ENCODE measurements at regions not wholly inside any gene's neighbourhood (a gene's known extent, or its start where the extent isn't known, plus 50 kb on each side); places are given as distances from the start of the nearest gene placed in this dataset.

DNA sequence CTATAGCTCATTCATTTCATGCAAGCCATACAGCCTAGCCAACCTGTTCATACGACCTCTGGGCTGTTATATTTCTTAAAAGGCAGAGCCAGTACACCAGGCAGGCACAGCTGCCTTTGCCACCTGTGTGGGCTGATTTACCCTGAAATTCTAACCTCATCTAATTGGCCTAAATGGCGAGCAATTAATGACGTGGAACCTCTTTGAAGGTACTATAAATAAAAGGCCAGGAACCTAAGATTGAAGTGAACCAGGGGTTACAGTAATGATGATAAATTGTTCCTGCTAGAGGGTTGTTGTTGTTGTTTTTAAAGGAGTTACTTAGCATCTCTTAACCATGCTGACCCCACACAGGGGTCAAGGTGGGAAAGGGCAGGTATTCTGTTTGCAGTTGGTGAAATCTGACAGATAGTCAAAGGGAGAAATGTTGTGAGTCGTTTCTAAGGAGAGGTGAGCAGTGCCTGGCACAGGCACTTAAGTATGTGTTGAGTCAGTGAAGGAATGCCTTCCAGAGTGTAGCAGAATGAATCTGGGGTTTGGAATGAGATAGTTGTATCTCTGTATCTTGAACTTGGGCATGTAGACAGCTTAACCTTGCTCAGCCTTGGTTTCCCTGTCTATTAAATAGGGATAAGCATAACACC lies 213.5 kb upstream of the NAV2 start:
- DNase-seq, result no peak
- no peak overlapping the region for H3K27ac Mint-ChIP-seq
- Histone ChIP-seq H3K36me3 (ENCODE audit: insufficient read depth, low read length) (no peaks in the 10 kb centered on the region), H3K4me1 (ENCODE audit: insufficient read depth, low read length) (no peaks in the 10 kb centered on the region), H3K27ac (ENCODE audit: low read depth, low read length) (no peak overlapping the region), H3K4me3 (ENCODE audit: low read length in 2 of 2) (no peak overlapping the region), H3K27me3 (ENCODE audit: insufficient read depth, low read length) (no peaks in the 10 kb centered on the region), H3K9me3 (ENCODE audit: control insufficient read depth in 1 of 2, low read length in 2 of 2) (no peaks in the 10 kb centered on the region)
- no peak overlapping the region for H3K4me3 Mint-ChIP-seq
- no peaks in the 10 kb centered on the region for H3K4me1 Mint-ChIP-seq
- H3K27me3 Mint-ChIP-seq, result peaks cover 2 to 14% of the 10 kb centered on the region in 2 donors
- CTCF ChIA-PET (ENCODE audit: partially characterized antibody), result interaction anchor here (0.6 kb wide), 1 partner anchor 1498 kb away, joined by 3 read pairs; no protein-coding TSS in a partner anchor
- intact Hi-C loops (cut with micrococcal nuclease), result no loop called here
- H3K9me3 Mint-ChIP-seq, result peaks cover 0 to 6% (median 0%) of the 10 kb centered on the region in 8 donors
- H3K36me3 Mint-ChIP-seq, result no peaks in the 10 kb centered on the region
- POLR2A ChIA-PET (ENCODE audit: partially characterized antibody), result no interaction called here

DNA sequence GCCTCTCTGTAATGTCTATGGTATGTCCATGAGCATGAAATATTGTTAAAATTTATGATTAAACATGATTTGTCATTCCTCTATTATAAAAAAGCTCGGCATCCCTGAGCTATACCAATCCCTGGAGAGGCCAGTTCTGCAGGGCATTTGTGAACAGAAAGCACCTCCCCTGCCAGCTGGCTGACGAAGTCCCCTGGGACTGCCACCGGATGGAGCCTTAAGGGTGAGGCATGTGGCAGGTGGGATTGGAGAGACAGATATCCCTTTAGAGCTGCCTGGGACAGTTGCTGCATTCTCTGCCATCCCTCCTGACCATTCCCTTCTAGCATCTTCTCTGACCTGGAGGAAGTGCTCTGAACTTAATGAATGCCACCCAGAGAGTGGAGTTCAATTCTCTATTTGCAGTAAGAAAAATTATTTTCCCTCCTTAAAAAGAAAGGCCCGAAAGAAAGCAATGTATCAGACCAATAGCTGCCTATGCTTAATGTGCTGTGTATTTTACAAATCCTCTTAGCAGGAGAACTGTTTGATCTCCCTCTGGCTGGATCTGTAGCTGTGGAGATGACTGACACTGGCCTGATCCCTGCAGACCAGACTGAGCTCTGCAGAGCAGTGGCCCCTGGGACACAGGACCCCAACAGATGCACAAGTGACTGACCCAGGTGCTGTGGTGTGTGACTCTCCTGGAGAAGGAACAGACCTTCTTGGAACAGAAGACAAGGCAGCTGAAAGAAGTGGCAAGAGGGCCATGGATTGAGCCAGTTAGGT lies 219.0 kb upstream of the NAV2 start:
- DNase-seq, result no peak
- ChIA-PET POLR2A (ENCODE audit: partially characterized antibody) (no interaction called here), CTCF (ENCODE audit: partially characterized antibody) (no interaction called here)
- Histone ChIP-seq H3K36me3 (ENCODE audit: insufficient read depth, low read length) (no peaks in the 10 kb centered on the region), H3K4me1 (ENCODE audit: insufficient read depth, low read length) (no peaks in the 10 kb centered on the region), H3K27ac (ENCODE audit: low read depth, low read length) (no peak overlapping the region), H3K27me3 (ENCODE audit: insufficient read depth, low read length) (no peaks in the 10 kb centered on the region), H3K4me3 (ENCODE audit: low read length in 2 of 2) (no peak overlapping the region), H3K9me3 (ENCODE audit: control insufficient read depth in 1 of 2, low read length in 2 of 2) (no peaks in the 10 kb centered on the region)
- intact Hi-C loops (cut with micrococcal nuclease), result no loop called here
- Mint-ChIP-seq H3K9me3 (peaks cover 0 to 6% (median 0%) of the 10 kb centered on the region in 8 donors), H3K4me1 (no peaks in the 10 kb centered on the region), H3K27me3 (peaks cover 7 to 21% of the 10 kb centered on the region in 2 donors), H3K36me3 (no peaks in the 10 kb centered on the region), H3K4me3 (no peak overlapping the region), H3K27ac (no peak overlapping the region)

DNA sequence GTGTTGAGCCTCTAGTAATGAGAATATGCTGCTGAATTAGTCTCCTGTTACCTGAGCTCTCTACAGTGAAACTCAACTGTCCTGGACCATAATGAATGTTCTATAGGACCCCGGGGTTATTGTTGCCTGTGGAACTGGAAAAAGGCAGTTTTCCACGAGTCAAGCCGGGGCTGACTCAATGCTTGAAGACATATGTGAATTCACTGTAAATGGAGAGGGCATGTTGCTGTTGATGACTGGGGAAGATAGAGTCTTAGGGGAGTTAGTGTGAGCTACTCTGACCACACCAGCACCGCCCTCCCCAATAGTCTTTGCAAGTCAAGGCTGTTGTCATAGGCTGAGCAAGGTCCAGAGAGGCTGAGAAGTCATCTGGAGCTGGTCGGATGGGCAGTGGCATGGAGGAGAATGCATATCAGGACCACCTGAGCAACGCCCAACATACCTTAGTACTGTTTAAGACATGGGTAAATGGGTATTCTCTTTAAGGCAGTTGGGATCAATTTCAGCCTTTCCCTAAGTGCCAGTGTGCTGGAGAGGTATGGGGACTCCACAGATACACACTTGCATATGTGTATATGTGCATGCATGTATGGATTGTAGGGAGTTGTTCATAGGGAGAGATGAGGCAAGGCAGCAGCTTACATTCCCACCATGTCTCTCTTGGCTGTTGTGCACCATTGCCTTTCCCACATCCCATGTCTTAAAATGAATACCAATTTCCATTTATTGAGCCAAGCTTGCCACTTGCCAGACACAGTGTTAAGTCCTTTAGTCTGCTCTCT lies 230.1 kb upstream of the NAV2 start:
- Histone ChIP-seq H3K4me3 (ENCODE audit: low read length in 2 of 2) (no peak overlapping the region), H3K27ac (ENCODE audit: low read depth, low read length) (no peak overlapping the region), H3K9me3 (ENCODE audit: control insufficient read depth in 1 of 2, low read length in 2 of 2) (no peaks in the 10 kb centered on the region), H3K27me3 (ENCODE audit: insufficient read depth, low read length) (no peaks in the 10 kb centered on the region), H3K36me3 (ENCODE audit: insufficient read depth, low read length) (no peaks in the 10 kb centered on the region), H3K4me1 (ENCODE audit: insufficient read depth, low read length) (no peaks in the 10 kb centered on the region)
- peaks cover 12 to 16% of the 10 kb centered on the region in 2 donors for H3K27me3 Mint-ChIP-seq
- no peak for DNase-seq
- H3K36me3 Mint-ChIP-seq, result no peaks in the 10 kb centered on the region
- ChIA-PET CTCF (ENCODE audit: partially characterized antibody) (no interaction called here), POLR2A (ENCODE audit: partially characterized antibody) (no interaction called here)
- H3K4me1 Mint-ChIP-seq, result no peaks in the 10 kb centered on the region
- no peak overlapping the region for H3K4me3 Mint-ChIP-seq
- intact Hi-C loops (cut with micrococcal nuclease), result no loop called here
- H3K9me3 Mint-ChIP-seq, result peaks cover 0 to 4% (median 0%) of the 10 kb centered on the region in 8 donors
- H3K27ac Mint-ChIP-seq, result no peak overlapping the region

DNA sequence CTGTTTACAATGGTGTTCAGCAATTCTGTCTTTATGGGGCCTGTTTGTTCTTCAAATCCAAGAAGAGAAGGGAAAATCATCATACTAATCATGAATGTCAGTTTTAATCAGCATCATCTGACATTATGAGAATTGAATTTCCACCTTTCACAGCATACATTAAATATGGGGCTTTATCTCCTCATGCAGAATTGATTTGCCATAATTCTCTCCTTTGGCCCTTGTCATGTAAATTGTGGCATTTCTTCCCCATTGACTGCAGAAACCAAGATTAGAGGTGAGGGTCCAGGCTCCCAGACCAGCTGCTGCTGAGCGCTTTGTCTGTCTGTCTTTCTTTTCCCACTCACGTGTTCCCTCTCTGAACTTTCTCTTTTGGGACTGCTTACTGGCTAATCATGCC lies 232.1 kb upstream of the NAV2 start:
- CTCF ChIA-PET (ENCODE audit: partially characterized antibody), result no interaction called here
- POLR2A ChIA-PET (ENCODE audit: partially characterized antibody), result no interaction called here

DNA sequence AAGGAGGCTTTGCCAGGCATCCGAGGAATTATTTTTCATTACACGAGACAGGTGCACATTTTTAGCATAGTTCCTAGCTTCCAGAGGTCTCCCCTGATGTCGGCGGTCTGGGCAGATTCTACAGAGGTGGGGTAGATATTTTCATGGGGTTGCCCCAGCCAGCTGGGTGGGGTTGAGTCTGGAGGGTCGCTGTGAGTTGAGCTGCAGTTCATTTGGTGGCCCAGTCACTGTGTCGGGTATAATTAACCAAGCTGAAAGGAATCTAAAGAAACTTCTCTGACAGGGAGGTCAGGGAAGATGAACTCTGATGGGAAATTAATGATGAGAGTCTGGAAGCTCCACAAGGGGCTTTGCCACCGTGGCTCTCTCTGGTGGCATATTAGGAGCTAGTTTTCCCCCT lies 233.7 kb upstream of the NAV2 start:
- peaks cover 15 to 21% of the 10 kb centered on the region in 2 donors for H3K27me3 Mint-ChIP-seq
- no peak overlapping the region for H3K4me3 ChIP-seq (ENCODE audit: low read length in 2 of 2)
- CTCF ChIA-PET (ENCODE audit: partially characterized antibody), result no interaction called here
- H3K27me3 ChIP-seq (ENCODE audit: insufficient read depth, low read length), result no peaks in the 10 kb centered on the region
- H3K9me3 Mint-ChIP-seq, result peaks cover 0 to under 1% (median 0%) of the 10 kb centered on the region in 8 donors
- H3K36me3 Mint-ChIP-seq, result no peaks in the 10 kb centered on the region
- no peaks in the 10 kb centered on the region for H3K36me3 ChIP-seq (ENCODE audit: insufficient read depth, low read length)
- H3K27ac Mint-ChIP-seq, result no peak overlapping the region
- intact Hi-C loops (cut with micrococcal nuclease), result no loop called here
- no peaks in the 10 kb centered on the region for H3K4me1 ChIP-seq (ENCODE audit: insufficient read depth, low read length)
- no peak for DNase-seq
- no peaks in the 10 kb centered on the region for H3K4me1 Mint-ChIP-seq
- H3K9me3 ChIP-seq (ENCODE audit: control insufficient read depth in 1 of 2, low read length in 2 of 2), result no peaks in the 10 kb centered on the region
- no peak overlapping the region for H3K4me3 Mint-ChIP-seq
- POLR2A ChIA-PET (ENCODE audit: partially characterized antibody), result no interaction called here
- H3K27ac ChIP-seq (ENCODE audit: low read depth, low read length), result no peak overlapping the region

More for the DNA sequence above, 232.1 kb upstream of the NAV2 start:
- Mint-ChIP-seq H3K36me3 (no peaks in the 10 kb centered on the region), H3K4me1 (no peaks in the 10 kb centered on the region), H3K4me3 (no peak overlapping the region), H3K27me3 (peaks cover 14 to 21% of the 10 kb centered on the region in 2 donors), H3K27ac (no peak overlapping the region), H3K9me3 (peaks cover 0 to 4% (median 0%) of the 10 kb centered on the region in 8 donors)
- Histone ChIP-seq H3K36me3 (ENCODE audit: insufficient read depth, low read length) (no peaks in the 10 kb centered on the region), H3K27me3 (ENCODE audit: insufficient read depth, low read length) (no peaks in the 10 kb centered on the region), H3K4me3 (ENCODE audit: low read length in 2 of 2) (no peak overlapping the region), H3K27ac (ENCODE audit: low read depth, low read length) (no peak overlapping the region), H3K4me1 (ENCODE audit: insufficient read depth, low read length) (no peaks in the 10 kb centered on the region), H3K9me3 (ENCODE audit: control insufficient read depth in 1 of 2, low read length in 2 of 2) (no peaks in the 10 kb centered on the region)
- intact Hi-C loops (cut with micrococcal nuclease), result no loop called here
- DNase-seq, result no peak

DNA sequence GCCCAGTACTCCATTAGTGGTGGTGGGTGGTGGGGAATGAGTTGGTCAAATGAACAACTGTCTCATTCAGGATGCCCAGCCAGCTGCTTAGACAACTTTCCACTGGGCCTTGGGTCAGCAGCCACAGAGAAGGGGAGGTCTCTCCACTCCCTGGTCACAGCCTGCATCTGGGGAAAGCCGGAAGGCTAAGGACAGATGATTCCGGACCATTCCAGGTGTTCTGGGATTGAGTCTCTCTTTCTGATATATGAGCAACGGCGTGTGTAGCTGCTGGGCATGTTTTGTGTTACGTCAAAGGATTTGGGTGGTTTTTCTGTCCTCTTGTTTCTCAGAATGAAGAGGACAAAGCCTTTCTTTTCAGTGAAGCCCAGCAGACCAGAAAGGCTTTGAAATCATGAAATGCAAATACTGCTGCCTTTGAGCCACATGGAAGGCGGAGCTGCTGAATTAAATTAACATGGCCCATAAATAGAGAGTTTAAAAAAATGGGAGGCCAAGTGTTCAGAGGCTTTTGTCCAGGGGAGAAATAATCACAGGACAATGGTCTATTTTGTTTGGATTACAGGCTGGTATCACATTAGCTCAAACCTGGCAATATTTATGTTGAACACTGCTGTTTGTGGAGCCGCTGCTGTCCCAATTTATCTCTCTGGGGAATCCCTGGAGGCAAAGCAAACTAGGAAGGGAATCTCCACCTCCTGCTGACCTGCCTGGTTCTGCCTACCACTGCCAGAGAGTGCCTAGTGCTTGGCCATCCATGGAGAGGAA lies 234.4 kb upstream of the E2F8 start:
- Histone ChIP-seq H3K9me3 (ENCODE audit: control insufficient read depth in 1 of 2, low read length in 2 of 2) (no peaks in the 10 kb centered on the region), H3K27me3 (ENCODE audit: insufficient read depth, low read length) (no peaks in the 10 kb centered on the region), H3K36me3 (ENCODE audit: insufficient read depth, low read length) (no peaks in the 10 kb centered on the region), H3K4me3 (ENCODE audit: low read length in 2 of 2) (no peak overlapping the region), H3K4me1 (ENCODE audit: insufficient read depth, low read length) (no peaks in the 10 kb centered on the region), H3K27ac (ENCODE audit: low read depth, low read length) (no peak overlapping the region)
- no peaks in the 10 kb centered on the region for H3K9me3 Mint-ChIP-seq
- no peak overlapping the region for H3K4me3 Mint-ChIP-seq
- H3K4me1 Mint-ChIP-seq, result no peaks in the 10 kb centered on the region
- CTCF ChIA-PET (ENCODE audit: partially characterized antibody), result no interaction called here
- POLR2A ChIA-PET (ENCODE audit: partially characterized antibody), result no interaction called here
- peaks cover 10 to 12% of the 10 kb centered on the region in 2 donors for H3K27me3 Mint-ChIP-seq
- no peaks in the 10 kb centered on the region for H3K36me3 Mint-ChIP-seq
- DNase-seq, result no peak
- intact Hi-C loops (cut with micrococcal nuclease), result no loop called here
- no peak overlapping the region for H3K27ac Mint-ChIP-seq

DNA sequence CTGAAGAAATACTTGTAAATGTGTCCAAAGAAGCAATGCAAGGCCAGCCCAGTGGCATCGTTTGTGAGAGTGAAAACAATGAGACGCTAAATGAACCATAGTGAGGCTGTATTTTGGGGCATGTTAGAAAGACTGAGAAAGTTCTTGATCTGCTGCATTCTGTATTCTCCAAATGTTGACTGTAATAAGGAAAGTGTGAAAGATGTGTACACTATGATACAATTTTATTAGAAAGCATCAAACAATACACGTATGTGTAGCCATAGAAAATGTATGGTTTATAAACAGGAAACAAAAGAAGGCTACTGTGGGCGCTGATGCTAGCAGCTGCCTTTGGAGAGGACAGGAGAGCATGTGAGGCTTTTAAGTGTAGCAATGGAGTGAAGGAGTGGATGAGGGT lies 233.5 kb upstream of the E2F8 start:
- Mint-ChIP-seq H3K36me3 (no peaks in the 10 kb centered on the region), H3K27me3 (peaks cover 10 to 14% of the 10 kb centered on the region in 2 donors), H3K4me3 (no peak overlapping the region), H3K4me1 (no peaks in the 10 kb centered on the region), H3K27ac (no peak overlapping the region), H3K9me3 (no peaks in the 10 kb centered on the region)
- Histone ChIP-seq H3K9me3 (ENCODE audit: control insufficient read depth in 1 of 2, low read length in 2 of 2) (no peaks in the 10 kb centered on the region), H3K27me3 (ENCODE audit: insufficient read depth, low read length) (no peaks in the 10 kb centered on the region), H3K4me3 (ENCODE audit: low read length in 2 of 2) (no peak overlapping the region), H3K4me1 (ENCODE audit: insufficient read depth, low read length) (no peaks in the 10 kb centered on the region), H3K36me3 (ENCODE audit: insufficient read depth, low read length) (no peaks in the 10 kb centered on the region), H3K27ac (ENCODE audit: low read depth, low read length) (no peak overlapping the region)
- intact Hi-C loops (cut with micrococcal nuclease), result no loop called here
- ChIA-PET CTCF (ENCODE audit: partially characterized antibody) (no interaction called here), POLR2A (ENCODE audit: partially characterized antibody) (no interaction called here)
- DNase-seq, result no peak
